ENCODE measurements at regions not wholly inside any gene's neighbourhood (a gene's known extent, or its start where the extent isn't known, plus 50 kb on each side); places are given as distances from the start of the nearest gene placed in this dataset.

DNA sequence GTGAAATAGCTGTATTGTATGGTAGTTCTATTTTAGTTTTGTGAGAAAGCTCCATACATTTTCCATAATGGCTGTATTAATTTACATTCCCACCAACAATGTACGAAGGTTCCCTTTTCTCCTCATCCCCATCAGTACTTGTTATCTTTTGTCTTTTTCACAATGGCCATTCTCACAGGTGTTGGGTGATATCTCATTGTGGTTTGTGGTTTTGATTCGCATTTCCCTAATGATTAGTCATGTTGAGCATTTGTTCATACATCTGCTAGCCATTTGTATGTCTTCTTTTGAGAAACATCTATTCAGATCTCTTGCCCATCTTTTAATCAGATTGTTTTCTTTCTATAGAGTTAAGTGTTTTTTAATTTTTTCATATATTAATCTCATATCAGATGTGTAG is 931.9 kb downstream of the IGSF11 start:
- ChIA-PET POLR2A (no interaction called here), CTCF (no interaction called here)
- no peak overlapping the region for H3K4me2 ChIP-seq
- 30% methylated on average over 2 of the region's 2 CpGs for WGBS (ENCODE audit: low lambda C conversion rate)
- H3K4me1 ChIP-seq (ENCODE audit: control insufficient read depth in 1 of 2, insufficient read depth in 2 of 2, low read depth in 1 of 2, low read length in 1 of 2) = no peaks in the 10 kb centered on the region
- TF ChIP-seq, protein P1, sequence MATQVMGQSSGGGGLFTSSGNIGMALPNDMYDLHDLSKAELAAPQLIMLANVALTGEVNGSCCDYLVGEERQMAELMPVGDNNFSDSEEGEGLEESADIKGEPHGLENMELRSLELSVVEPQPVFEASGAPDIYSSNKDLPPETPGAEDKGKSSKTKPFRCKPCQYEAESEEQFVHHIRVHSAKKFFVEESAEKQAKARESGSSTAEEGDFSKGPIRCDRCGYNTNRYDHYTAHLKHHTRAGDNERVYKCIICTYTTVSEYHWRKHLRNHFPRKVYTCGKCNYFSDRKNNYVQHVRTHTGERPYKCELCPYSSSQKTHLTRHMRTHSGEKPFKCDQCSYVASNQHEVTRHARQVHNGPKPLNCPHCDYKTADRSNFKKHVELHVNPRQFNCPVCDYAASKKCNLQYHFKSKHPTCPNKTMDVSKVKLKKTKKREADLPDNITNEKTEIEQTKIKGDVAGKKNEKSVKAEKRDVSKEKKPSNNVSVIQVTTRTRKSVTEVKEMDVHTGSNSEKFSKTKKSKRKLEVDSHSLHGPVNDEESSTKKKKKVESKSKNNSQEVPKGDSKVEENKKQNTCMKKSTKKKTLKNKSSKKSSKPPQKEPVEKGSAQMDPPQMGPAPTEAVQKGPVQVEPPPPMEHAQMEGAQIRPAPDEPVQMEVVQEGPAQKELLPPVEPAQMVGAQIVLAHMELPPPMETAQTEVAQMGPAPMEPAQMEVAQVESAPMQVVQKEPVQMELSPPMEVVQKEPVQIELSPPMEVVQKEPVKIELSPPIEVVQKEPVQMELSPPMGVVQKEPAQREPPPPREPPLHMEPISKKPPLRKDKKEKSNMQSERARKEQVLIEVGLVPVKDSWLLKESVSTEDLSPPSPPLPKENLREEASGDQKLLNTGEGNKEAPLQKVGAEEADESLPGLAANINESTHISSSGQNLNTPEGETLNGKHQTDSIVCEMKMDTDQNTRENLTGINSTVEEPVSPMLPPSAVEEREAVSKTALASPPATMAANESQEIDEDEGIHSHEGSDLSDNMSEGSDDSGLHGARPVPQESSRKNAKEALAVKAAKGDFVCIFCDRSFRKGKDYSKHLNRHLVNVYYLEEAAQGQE (IDR thresholded peaks at IDR 0.05; ENCODE audit: low read depth, low read length) = no peak
- no peak for TF ChIP-seq CHD2 (IDR thresholded peaks at IDR 0.05; ENCODE audit: low read length, partially characterized antibody)
- TF ChIP-seq SMC3 (IDR thresholded peaks at IDR 0.05; ENCODE audit: low read depth, low read length) = no peak
- TF ChIP-seq, protein P2, sequence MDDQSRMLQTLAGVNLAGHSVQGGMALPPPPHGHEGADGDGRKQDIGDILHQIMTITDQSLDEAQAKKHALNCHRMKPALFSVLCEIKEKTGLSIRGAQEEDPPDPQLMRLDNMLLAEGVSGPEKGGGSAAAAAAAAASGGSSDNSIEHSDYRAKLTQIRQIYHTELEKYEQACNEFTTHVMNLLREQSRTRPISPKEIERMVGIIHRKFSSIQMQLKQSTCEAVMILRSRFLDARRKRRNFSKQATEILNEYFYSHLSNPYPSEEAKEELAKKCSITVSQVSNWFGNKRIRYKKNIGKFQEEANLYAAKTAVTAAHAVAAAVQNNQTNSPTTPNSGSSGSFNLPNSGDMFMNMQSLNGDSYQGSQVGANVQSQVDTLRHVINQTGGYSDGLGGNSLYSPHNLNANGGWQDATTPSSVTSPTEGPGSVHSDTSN (IDR thresholded peaks at IDR 0.05) = no peak
- TF ChIP-seq TEAD4 (IDR thresholded peaks at IDR 0.05; ENCODE audit: borderline replicate concordance, insufficient read depth) = no peak
- TF ChIP-seq RXRA (IDR thresholded peaks at IDR 0.05; ENCODE audit: borderline replicate concordance, low read depth) = no peak
- no peak for TF ChIP-seq YY1 (IDR thresholded peaks at IDR 0.05; ENCODE audit: low read depth)
- TF ChIP-seq GATA2 (CRISPR knock-in tag; IDR thresholded peaks at IDR 0.05) = no peak
- TF ChIP-seq, protein P3, sequence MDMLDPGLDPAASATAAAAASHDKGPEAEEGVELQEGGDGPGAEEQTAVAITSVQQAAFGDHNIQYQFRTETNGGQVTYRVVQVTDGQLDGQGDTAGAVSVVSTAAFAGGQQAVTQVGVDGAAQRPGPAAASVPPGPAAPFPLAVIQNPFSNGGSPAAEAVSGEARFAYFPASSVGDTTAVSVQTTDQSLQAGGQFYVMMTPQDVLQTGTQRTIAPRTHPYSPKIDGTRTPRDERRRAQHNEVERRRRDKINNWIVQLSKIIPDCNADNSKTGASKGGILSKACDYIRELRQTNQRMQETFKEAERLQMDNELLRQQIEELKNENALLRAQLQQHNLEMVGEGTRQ (IDR thresholded peaks at IDR 0.05; ENCODE audit: borderline replicate concordance, low read depth, low read length) = no peak
- no peak for TF ChIP-seq CTCF (IDR thresholded peaks at IDR 0.05)
- no peaks in the 10 kb centered on the region for H3K27me3 ChIP-seq (ENCODE audit: insufficient read depth)
- H4K20me1 ChIP-seq (ENCODE audit: insufficient read depth) = no peaks in the 10 kb centered on the region
- no peak overlapping the region for H2AFZ ChIP-seq (ENCODE audit: low read depth)
- no peak overlapping the region for H3K9ac ChIP-seq
- no peaks in the 10 kb centered on the region for H3K9me2 ChIP-seq
- H3K79me2 ChIP-seq (ENCODE audit: insufficient read depth) = no peaks in the 10 kb centered on the region
- H3K36me3 ChIP-seq (replicated peaks in 1 of 2; ENCODE audit: control insufficient read depth in 1 of 2, insufficient read depth in 2 of 2, low read length in 1 of 2) = no peaks in the 10 kb centered on the region
- H3F3A ChIP-seq (replicated peaks; ENCODE audit: insufficient read depth) = no peaks in the 10 kb centered on the region
- H3K4me3 ChIP-seq (ENCODE audit: low read depth in 2 of 2, low read length in 1 of 2) = no peak overlapping the region
- DNase-seq = no peak
- no peak overlapping the region for H3K27ac ChIP-seq (ENCODE audit: low read depth in 2 of 2, low read length in 1 of 2)
- H3K9me3 ChIP-seq = no peaks in the 10 kb centered on the region
